Hepatocyte (in vitro differentiated cells): ENCODE measurements at regions not wholly inside any gene's neighbourhood (a gene's known extent, or its start where the extent isn't known, plus 50 kb on each side); places are given as distances from the start of the nearest gene placed in this dataset.

ENCODE experiments used
- DNase-seq: peaks from one replicate; pipeline ENCODE4 v3.0.0-alpha.2; 2016; ENCODE audit warnings: low spot score
- H2AFZ ChIP-seq: fragments of 200-600 bp; sonication (generic); 2 replicates; pipeline ENCODE4 v1.6.0; 2016; ENCODE audit warnings: antibody characterized with exemption, mild to moderate bottlenecking
- H3K27ac ChIP-seq: fragments of 200-600 bp; sonication (generic); 2 replicates; pipeline ENCODE4 v1.5.1; 2016; ENCODE audit warnings: mild to moderate bottlenecking
- H3K27me3 ChIP-seq: fragments of 200-600 bp; sonication (generic); 2 replicates; pipeline ENCODE4 v1.6.1; 2016
- H3K36me3 ChIP-seq: fragments of 200-600 bp; sonication (generic); replicated peaks from 2 replicates; pipeline ENCODE4 v1.5.1; 2016; ENCODE audit warnings: low read depth; ENCODE audit not compliant: insufficient read depth
- H3K4me1 ChIP-seq: fragments of 200-600 bp; sonication (generic); 2 replicates; pipeline ENCODE4 v1.5.1; 2016; ENCODE audit warnings: mild to moderate bottlenecking, moderate library complexity; ENCODE audit not compliant: insufficient read depth
- H3K4me2 ChIP-seq: fragments of 200-600 bp; sonication (generic); 2 replicates; pipeline ENCODE4 v1.6.0; 2016
- H3K4me3 ChIP-seq: fragments of 200-600 bp; sonication (generic); 2 replicates; pipeline ENCODE4 v1.5.1; 2016; ENCODE audit warnings: mild to moderate bottlenecking
- H3K79me2 ChIP-seq: fragments of 200-600 bp; sonication (generic); 2 replicates; pipeline ENCODE4 v1.6.0; 2017; ENCODE audit warnings: mild to moderate bottlenecking
- H3K9me2 ChIP-seq: fragments of 200-600 bp; sonication (generic); replicated peaks from 2 replicates; pipeline ENCODE4 v1.6.0; 2017; ENCODE audit warnings: mild to moderate bottlenecking; ENCODE audit not compliant: insufficient read depth
- H3K9me3 ChIP-seq: fragments of 200-600 bp; sonication (generic); 2 replicates; pipeline ENCODE4 v1.5.1; 2016; ENCODE audit warnings: low read depth, mild to moderate bottlenecking
- H4K20me1 ChIP-seq: fragments of 200-600 bp; sonication (generic); 2 replicates; pipeline ENCODE4 v1.6.0; 2016; ENCODE audit warnings: mild to moderate bottlenecking; ENCODE audit not compliant: insufficient read depth, poor library complexity, severe bottlenecking
- EZH2 ChIP-seq: fragments of 200-600 bp; sonication (generic); IDR thresholded peaks from 2 replicates; pipeline ENCODE4 v1.6.1; 2016; ENCODE audit warnings: antibody characterized with exemption, mild to moderate bottlenecking, borderline replicate concordance
- EZH2phosphoT487 ChIP-seq: fragments of 200-600 bp; sonication (generic); IDR thresholded peaks from one replicate; pipeline ENCODE4 v1.6.1; 2018; ENCODE audit warnings: antibody characterized with exemption, mild to moderate bottlenecking, low read depth, moderate library complexity; ENCODE audit not compliant: unreplicated experiment, severe bottlenecking
- WGBS: methylation state at CpG from one replicate; pipeline ENCODE4 v1.1.6; 2016; ENCODE audit warnings: low lambda C conversion rate; ENCODE audit errors: missing lambda C conversion rate; 5-methylcytosine and 5-hydroxymethylcytosine counted together
- TF ChIP-seq, protein P1 (sequence below): fragments of 200-600 bp; sonication (generic); IDR thresholded peaks from 2 replicates; pipeline ENCODE4 v1.5.1; 2016; ENCODE audit warnings: antibody characterized with exemption, mild to moderate bottlenecking; ENCODE audit not compliant: poor library complexity

DNA sequence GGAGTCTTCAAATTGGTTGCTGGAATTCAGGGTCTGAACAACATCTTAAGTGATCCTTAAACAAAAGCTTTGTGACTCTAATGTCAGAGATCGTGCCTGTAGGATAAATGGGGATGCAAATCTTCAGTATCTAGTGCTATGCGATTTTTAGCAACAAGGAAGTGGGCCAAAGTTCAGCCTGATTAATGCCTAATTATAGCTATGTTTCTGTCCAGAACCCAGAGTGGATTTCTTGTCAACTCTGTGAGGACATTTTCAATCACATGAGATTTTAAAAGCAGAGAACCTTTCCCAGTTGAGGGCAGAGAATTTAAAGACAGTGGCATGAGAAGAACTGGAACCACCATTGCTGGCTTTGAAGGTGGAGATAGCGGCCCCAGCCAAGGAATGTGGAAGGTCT, 84.3 kb upstream of the PCDH9 start:
- TF ChIP-seq EZH2 (no peak), EZH2phosphoT487 (no peak)
- TF ChIP-seq, protein P1, sequence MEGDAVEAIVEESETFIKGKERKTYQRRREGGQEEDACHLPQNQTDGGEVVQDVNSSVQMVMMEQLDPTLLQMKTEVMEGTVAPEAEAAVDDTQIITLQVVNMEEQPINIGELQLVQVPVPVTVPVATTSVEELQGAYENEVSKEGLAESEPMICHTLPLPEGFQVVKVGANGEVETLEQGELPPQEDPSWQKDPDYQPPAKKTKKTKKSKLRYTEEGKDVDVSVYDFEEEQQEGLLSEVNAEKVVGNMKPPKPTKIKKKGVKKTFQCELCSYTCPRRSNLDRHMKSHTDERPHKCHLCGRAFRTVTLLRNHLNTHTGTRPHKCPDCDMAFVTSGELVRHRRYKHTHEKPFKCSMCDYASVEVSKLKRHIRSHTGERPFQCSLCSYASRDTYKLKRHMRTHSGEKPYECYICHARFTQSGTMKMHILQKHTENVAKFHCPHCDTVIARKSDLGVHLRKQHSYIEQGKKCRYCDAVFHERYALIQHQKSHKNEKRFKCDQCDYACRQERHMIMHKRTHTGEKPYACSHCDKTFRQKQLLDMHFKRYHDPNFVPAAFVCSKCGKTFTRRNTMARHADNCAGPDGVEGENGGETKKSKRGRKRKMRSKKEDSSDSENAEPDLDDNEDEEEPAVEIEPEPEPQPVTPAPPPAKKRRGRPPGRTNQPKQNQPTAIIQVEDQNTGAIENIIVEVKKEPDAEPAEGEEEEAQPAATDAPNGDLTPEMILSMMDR = no peak
- Histone ChIP-seq H3K4me2 (no peak overlapping the region), H3K9me3 (no peaks in the 10 kb centered on the region), H2AFZ (no peak overlapping the region), H3K27ac (no peak overlapping the region), H3K4me3 (no peak overlapping the region), H3K36me3 (no peaks in the 10 kb centered on the region), H3K4me1 (no peaks in the 10 kb centered on the region), H3K9me2 (no peaks in the 10 kb centered on the region), H3K27me3 (no peaks in the 10 kb centered on the region), H4K20me1 (no peaks in the 10 kb centered on the region), H3K79me2 (no peaks in the 10 kb centered on the region)
- no peak for DNase-seq
- WGBS = 92% methylated on average over 3 of the region's 3 CpGs

- Histone ChIP-seq H2AFZ (no peak overlapping the region), H3K9me3 (no peaks in the 10 kb centered on the region), H3K4me3 (no peak overlapping the region), H3K27ac (no peak overlapping the region), H3K9me2 (no peaks in the 10 kb centered on the region), H3K4me2 (no peak overlapping the region), H3K4me1 (no peaks in the 10 kb centered on the region), H4K20me1 (no peaks in the 10 kb centered on the region), H3K79me2 (no peaks in the 10 kb centered on the region), H3K36me3 (no peaks in the 10 kb centered on the region), H3K27me3 (no peaks in the 10 kb centered on the region)
- no peak for DNase-seq
- 85% methylated on average over 4 of the region's 4 CpGs for WGBS
- TF ChIP-seq EZH2 (no peak), EZH2phosphoT487 (no peak)
- TF ChIP-seq, protein P1 = no peak
Observed at GRCh38 chr13:67308004-67308772, 78.1 kb upstream of the PCDH9 start.

GRCh38 chr13:67306742-67307141, 76.6 kb upstream of the PCDH9 start:
- WGBS = 95% methylated on average over 1 of the region's 1 CpG
- H2AFZ ChIP-seq = no peak overlapping the region
- no peak overlapping the region for H3K27ac ChIP-seq

More at GRCh38 chr13:67306742-67307141, 76.6 kb upstream of the PCDH9 start:
- DNase-seq = no peak
- no peaks in the 10 kb centered on the region for H3K9me3 ChIP-seq
- no peaks in the 10 kb centered on the region for H3K79me2 ChIP-seq
- H3K27me3 ChIP-seq = no peaks in the 10 kb centered on the region
- H3K4me1 ChIP-seq = no peaks in the 10 kb centered on the region
- H3K36me3 ChIP-seq = no peaks in the 10 kb centered on the region
- H3K9me2 ChIP-seq = no peaks in the 10 kb centered on the region
- H3K4me2 ChIP-seq = no peak overlapping the region
- no peaks in the 10 kb centered on the region for H4K20me1 ChIP-seq
- H3K4me3 ChIP-seq = no peak overlapping the region
- TF ChIP-seq, protein P1 = no peak
- TF ChIP-seq EZH2 (no peak), EZH2phosphoT487 (no peak)
